ENCODE measurements at regions not wholly inside any gene's neighbourhood (a gene's known extent, or its start where the extent isn't known, plus 50 kb on each side); places are given as distances from the start of the nearest gene placed in this dataset.
"Not testable (repeated sequence)": the region's sequence is repeated elsewhere in the genome, so short reads cannot be mapped to it uniquely, and the experiment has no call there.

GRCh38 chr4:117691572-117692351 lies 342.5 kb upstream of the NDST3 start:
- DNase-seq (ENCODE audit: low spot score): no peak

- DNase-seq (ENCODE audit: low spot score): no peak
Measured at GRCh38 chr4:117692538-117692937, 341.7 kb upstream of the NDST3 start.

- DNase-seq (ENCODE audit: low spot score): no peak
Measured at GRCh38 chr4:117699595-117699994, 334.7 kb upstream of the NDST3 start.

- DNase-seq (ENCODE audit: low spot score): no peak
Measured at GRCh38 chr4:117700111-117700892, 334.0 kb upstream of the NDST3 start.

GRCh38 chr4:117702353-117702752 lies 331.9 kb upstream of the NDST3 start:
- DNase-seq (ENCODE audit: low spot score): no peak

- no peak for DNase-seq (ENCODE audit: low spot score)
Measured at GRCh38 chr4:117704721-117705120, 329.6 kb upstream of the NDST3 start.

- no peak for DNase-seq (ENCODE audit: low spot score)
Measured at GRCh38 chr4:117740736-117741135, 293.6 kb upstream of the NDST3 start.

- DNase-seq (ENCODE audit: low spot score): not testable (repeated sequence)
Measured at GRCh38 chr4:117745379-117745778, 288.9 kb upstream of the NDST3 start.

GRCh38 chr4:117755438-117755837 lies 278.8 kb upstream of the NDST3 start:
- no peak for DNase-seq (ENCODE audit: low spot score)

GRCh38 chr4:117768610-117769009 lies 265.7 kb upstream of the NDST3 start:
- no peak for DNase-seq (ENCODE audit: low spot score)

GRCh38 chr4:117770269-117771102 lies 263.8 kb upstream of the NDST3 start:
- DNase-seq (ENCODE audit: low spot score): no peak

GRCh38 chr4:117771647-117772337 lies 262.5 kb upstream of the NDST3 start:
- no peak for DNase-seq (ENCODE audit: low spot score)

GRCh38 chr4:117773064-117773936 lies 261.0 kb upstream of the NDST3 start:
- no peak for DNase-seq (ENCODE audit: low spot score)

- no peak for DNase-seq (ENCODE audit: low spot score)
Measured at GRCh38 chr4:117777721-117778120, 256.6 kb upstream of the NDST3 start.

GRCh38 chr4:117783716-117784115 lies 250.6 kb upstream of the NDST3 start:
- no peak for DNase-seq (ENCODE audit: low spot score)

GRCh38 chr4:117784266-117784665 lies 250.0 kb upstream of the NDST3 start:
- DNase-seq (ENCODE audit: low spot score): no peak

- no peak for DNase-seq (ENCODE audit: low spot score)
Measured at GRCh38 chr4:117786566-117786965, 247.7 kb upstream of the NDST3 start.

- no peak for DNase-seq (ENCODE audit: low spot score)
Measured at GRCh38 chr4:117793845-117794480, 240.3 kb upstream of the NDST3 start.

- DNase-seq (ENCODE audit: low spot score): no peak
Measured at GRCh38 chr4:117796677-117797076, 237.6 kb upstream of the NDST3 start.

GRCh38 chr4:117800636-117801035 lies 233.7 kb upstream of the NDST3 start:
- no peak for DNase-seq (ENCODE audit: low spot score)
